ENCODE measurements at regions not wholly inside any gene's neighbourhood (a gene's known extent, or its start where the extent isn't known, plus 50 kb on each side); places are given as distances from the start of the nearest gene placed in this dataset.

- peaks cover 2% of the 10 kb centered on the region; the same call in 1 of the 3 replicates for H3K4me1 Mint-ChIP-seq
- H3K4me3 ChIP-seq = no peak overlapping the region
- no peak for DNase-seq (ENCODE audit: low spot score)
- no peak overlapping the region for H3K4me3 Mint-ChIP-seq
- H2AFZ ChIP-seq = no peak overlapping the region
- H3K36me3 Mint-ChIP-seq (ENCODE audit: low read depth) = no peaks in the 10 kb centered on the region
- no peaks in the 10 kb centered on the region for H3K27me3 Mint-ChIP-seq (ENCODE audit: insufficient read depth, low read depth, poor library complexity)
- H3K9me2 ChIP-seq (ENCODE audit: insufficient read depth) = 0 out of 2 replicates have a peak, but pooled peaks cover 5% of the 10 kb centered on the region
- H3K4me1 ChIP-seq (ENCODE audit: insufficient read depth) = no peaks in the 10 kb centered on the region
- no peaks in the 10 kb centered on the region for H3F3A ChIP-seq (replicated peaks; ENCODE audit: low read depth)
- H3K27me3 ChIP-seq (ENCODE audit: insufficient read depth) = no peaks in the 10 kb centered on the region
- H3K36me3 ChIP-seq (ENCODE audit: insufficient read depth) = no peaks in the 10 kb centered on the region
- TF ChIP-seq ETS1 (IDR thresholded peaks at IDR 0.05) = no peak
- no peak for TF ChIP-seq REST (IDR thresholded peaks at IDR 0.05; ENCODE audit: unreplicated experiment)
- no peak for TF ChIP-seq STAT1 (IDR thresholded peaks at IDR 0.05; ENCODE audit: unreplicated experiment)
- no peak for TF ChIP-seq ZNF331 (CRISPR knock-in tag; IDR thresholded peaks at IDR 0.05; ENCODE audit: low read depth)
- TF ChIP-seq POLR2AphosphoS5 (IDR thresholded peaks at IDR 0.05; ENCODE audit: low read depth) = no peak
- no peak for TF ChIP-seq CTCF (conservative IDR thresholded peaks at IDR 0.05; ENCODE audit: low read depth in 2 of 2)
- TF ChIP-seq EZH2 (IDR thresholded peaks at IDR 0.05; ENCODE audit: low read depth, unreplicated experiment) = no peak
- TF ChIP-seq JUNB (IDR thresholded peaks at IDR 0.05; ENCODE audit: unreplicated experiment) = no peak
- TF ChIP-seq CREB1 (CRISPR knock-in tag; IDR thresholded peaks at IDR 0.05; ENCODE audit: low read depth) = no peak
- TF ChIP-seq EZH2phosphoT487 (IDR thresholded peaks at IDR 0.05; ENCODE audit: unreplicated experiment) = no peak
- no peak for TF ChIP-seq NANOG (IDR thresholded peaks at IDR 0.05; ENCODE audit: borderline replicate concordance)
- TF ChIP-seq ZNF114 (CRISPR knock-in tag; IDR thresholded peaks at IDR 0.05) = no peak
- no peak for TF ChIP-seq ZNF462 (CRISPR knock-in tag; IDR thresholded peaks at IDR 0.05)
- H3K9me3 Mint-ChIP-seq = no peaks in the 10 kb centered on the region
- no peak overlapping the region for H3K4me2 ChIP-seq
- ATAC-seq = no peak
- no peak overlapping the region for H3K27ac Mint-ChIP-seq
- no peaks in the 10 kb centered on the region for H3K79me2 ChIP-seq (replicated peaks; ENCODE audit: insufficient read depth)
- H3K27ac ChIP-seq (ENCODE audit: low read depth) = no peak overlapping the region
- no peaks in the 10 kb centered on the region for H4K20me1 ChIP-seq (replicated peaks; ENCODE audit: insufficient read depth)
Measured at GRCh38 chr3:106022913-106023312, 154.1 kb upstream of the CBLB start.

Data from GM23338 (cell line).